ENCODE measurements at regions not wholly inside any gene's neighbourhood (a gene's known extent, or its start where the extent isn't known, plus 50 kb on each side); places are given as distances from the start of the nearest gene placed in this dataset.
A peak's percentile ranks its signal among the peaks of the same experiment; 100 is the strongest.

DNA sequence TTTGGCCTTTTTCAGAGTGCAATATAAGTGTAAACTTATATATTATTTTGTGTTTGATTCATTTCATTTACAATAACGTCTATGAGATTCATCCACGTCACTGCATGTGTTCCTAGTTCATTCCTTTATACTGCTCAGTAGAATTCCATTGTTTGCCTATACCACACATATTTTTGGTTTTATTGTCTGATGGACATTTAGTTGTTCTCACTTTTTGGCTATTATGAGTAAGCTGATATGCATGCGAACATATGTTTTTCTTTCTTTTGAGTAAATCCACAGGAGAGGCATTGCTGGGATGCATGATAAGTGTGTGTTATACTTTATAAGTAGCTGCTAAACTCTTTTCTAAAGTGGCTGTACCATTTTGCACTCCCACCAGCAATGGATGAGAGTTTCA, 314.8 kb upstream of the HS6ST1 start:
- H3K36me3 Mint-ChIP-seq (ENCODE audit: insufficient read depth) = no peaks in the 10 kb centered on the region
- H3K4me1 Mint-ChIP-seq (ENCODE audit: low read depth) = no peaks in the 10 kb centered on the region
- peaks cover 42% of the 10 kb centered on the region for H3K27me3 Mint-ChIP-seq
- H3K9me3 Mint-ChIP-seq (ENCODE audit: low read depth) = no peaks in the 10 kb centered on the region
- no peak for DNase-seq (ENCODE audit: low spot score, unreplicated experiment)
- TF ChIP-seq, protein P1, sequence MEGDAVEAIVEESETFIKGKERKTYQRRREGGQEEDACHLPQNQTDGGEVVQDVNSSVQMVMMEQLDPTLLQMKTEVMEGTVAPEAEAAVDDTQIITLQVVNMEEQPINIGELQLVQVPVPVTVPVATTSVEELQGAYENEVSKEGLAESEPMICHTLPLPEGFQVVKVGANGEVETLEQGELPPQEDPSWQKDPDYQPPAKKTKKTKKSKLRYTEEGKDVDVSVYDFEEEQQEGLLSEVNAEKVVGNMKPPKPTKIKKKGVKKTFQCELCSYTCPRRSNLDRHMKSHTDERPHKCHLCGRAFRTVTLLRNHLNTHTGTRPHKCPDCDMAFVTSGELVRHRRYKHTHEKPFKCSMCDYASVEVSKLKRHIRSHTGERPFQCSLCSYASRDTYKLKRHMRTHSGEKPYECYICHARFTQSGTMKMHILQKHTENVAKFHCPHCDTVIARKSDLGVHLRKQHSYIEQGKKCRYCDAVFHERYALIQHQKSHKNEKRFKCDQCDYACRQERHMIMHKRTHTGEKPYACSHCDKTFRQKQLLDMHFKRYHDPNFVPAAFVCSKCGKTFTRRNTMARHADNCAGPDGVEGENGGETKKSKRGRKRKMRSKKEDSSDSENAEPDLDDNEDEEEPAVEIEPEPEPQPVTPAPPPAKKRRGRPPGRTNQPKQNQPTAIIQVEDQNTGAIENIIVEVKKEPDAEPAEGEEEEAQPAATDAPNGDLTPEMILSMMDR (IDR thresholded peaks at IDR 0.05; ENCODE audit: unreplicated experiment) = no peak
- H3K4me3 Mint-ChIP-seq (ENCODE audit: low read depth) = no peak overlapping the region
- no peak overlapping the region for H3K27ac Mint-ChIP-seq

DNA sequence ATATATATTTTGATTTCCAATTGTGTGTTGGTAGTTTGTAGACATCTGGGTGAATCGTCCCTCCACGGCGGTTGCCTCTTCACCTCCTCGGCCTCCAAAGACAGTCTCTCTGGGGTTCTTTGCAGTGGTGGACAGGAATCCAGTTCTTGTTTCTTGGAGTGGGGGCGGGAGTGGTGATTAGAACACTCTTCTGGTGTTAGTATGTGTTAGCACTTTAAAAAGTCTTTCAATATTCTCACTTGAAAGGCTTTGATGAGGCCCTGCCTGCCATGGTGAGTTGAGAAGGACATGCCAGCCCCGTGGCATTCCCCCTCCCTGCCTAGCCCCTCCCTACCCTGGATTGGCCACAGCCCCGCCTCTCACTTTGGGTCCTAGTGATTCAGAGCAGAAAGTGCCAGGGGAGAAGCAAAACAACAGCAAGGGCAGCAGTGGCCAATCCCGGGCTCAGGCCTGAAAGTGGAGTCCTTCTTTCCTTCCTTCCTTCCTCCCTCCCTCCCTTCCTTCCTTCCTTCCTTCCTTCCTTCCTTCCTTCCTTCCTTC, 316.8 kb upstream of the HS6ST1 start:
- TF ChIP-seq, protein P1 (IDR thresholded peaks at IDR 0.05; ENCODE audit: unreplicated experiment) = no peak
- Mint-ChIP-seq H3K36me3 (ENCODE audit: insufficient read depth) (no peaks in the 10 kb centered on the region), H3K27me3 (peaks cover 37% of the 10 kb centered on the region), H3K4me3 (ENCODE audit: low read depth) (no peak overlapping the region), H3K9me3 (ENCODE audit: low read depth) (no peaks in the 10 kb centered on the region), H3K4me1 (ENCODE audit: low read depth) (peaks cover 1% of the 10 kb centered on the region), H3K27ac (no peak overlapping the region)
- peak; percentile 2 for DNase-seq (ENCODE audit: low spot score, unreplicated experiment)

DNA sequence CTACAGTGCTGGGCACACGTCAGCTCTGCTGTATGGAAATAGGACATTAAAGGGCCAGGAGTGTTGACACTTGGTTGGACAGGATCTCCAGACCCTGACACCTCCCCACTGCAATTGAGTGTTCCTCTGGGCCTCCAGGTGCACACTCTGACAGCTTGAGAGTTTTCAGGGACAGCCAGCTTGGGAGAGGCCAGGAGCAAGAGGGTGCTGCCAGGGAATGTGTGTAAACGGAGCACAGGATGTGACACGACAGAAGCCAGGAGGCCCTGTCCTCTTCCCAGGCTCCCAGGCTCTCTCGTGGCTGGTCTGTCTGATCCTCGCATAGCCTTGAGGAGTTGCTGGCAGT, 318.1 kb upstream of the HS6ST1 start:
- TF ChIP-seq, protein P1 (IDR thresholded peaks at IDR 0.05; ENCODE audit: unreplicated experiment) = no peak
- no peaks in the 10 kb centered on the region for H3K9me3 Mint-ChIP-seq (ENCODE audit: low read depth)
- no peaks in the 10 kb centered on the region for H3K36me3 Mint-ChIP-seq (ENCODE audit: insufficient read depth)
- no peak overlapping the region for H3K27ac Mint-ChIP-seq
- no peak overlapping the region for H3K4me3 Mint-ChIP-seq (ENCODE audit: low read depth)
- no peak for DNase-seq (ENCODE audit: low spot score, unreplicated experiment)
- H3K4me1 Mint-ChIP-seq (ENCODE audit: low read depth) = peaks cover 1% of the 10 kb centered on the region
- peaks cover 37% of the 10 kb centered on the region for H3K27me3 Mint-ChIP-seq

DNA sequence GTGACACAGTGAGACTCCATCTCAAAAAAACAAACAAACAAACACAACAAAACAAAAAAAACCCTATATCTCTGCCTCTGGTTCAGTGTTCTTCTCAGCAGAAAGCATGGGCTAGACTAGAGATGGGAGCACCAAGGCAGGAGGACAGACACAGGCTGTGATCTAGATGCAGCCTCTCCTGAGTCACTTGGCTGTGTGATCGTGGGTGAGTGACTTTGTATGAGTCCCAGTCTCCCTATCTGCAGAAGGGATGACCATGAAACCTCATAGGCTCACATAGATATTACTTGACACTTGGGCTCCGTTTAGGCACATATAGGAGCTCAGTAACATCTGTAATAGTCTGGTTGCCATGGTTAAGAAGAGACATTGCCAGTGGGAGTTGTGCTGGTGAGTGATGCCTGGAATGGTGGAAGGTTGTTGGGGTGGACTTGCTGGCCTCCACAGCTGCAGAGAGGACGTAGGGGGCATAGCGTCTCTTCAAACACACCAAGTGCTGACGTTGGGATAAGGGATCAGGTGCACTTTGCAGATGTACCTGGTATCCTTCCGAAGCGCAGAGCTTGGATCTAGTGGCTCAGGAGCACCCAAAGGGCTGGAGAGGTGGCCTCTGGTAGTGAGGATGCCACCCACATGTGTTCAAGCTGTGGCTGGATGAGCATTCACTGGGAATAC, 318.9 kb upstream of the HS6ST1 start:
- Mint-ChIP-seq H3K9me3 (ENCODE audit: low read depth) (no peaks in the 10 kb centered on the region), H3K27ac (no peak overlapping the region), H3K4me3 (ENCODE audit: low read depth) (no peak overlapping the region), H3K36me3 (ENCODE audit: insufficient read depth) (no peaks in the 10 kb centered on the region), H3K27me3 (peaks cover 36% of the 10 kb centered on the region), H3K4me1 (ENCODE audit: low read depth) (peaks cover 1% of the 10 kb centered on the region)
- DNase-seq (ENCODE audit: low spot score, unreplicated experiment) = peak; percentile 4
- TF ChIP-seq, protein P1 (IDR thresholded peaks at IDR 0.05; ENCODE audit: unreplicated experiment) = no peak

DNA sequence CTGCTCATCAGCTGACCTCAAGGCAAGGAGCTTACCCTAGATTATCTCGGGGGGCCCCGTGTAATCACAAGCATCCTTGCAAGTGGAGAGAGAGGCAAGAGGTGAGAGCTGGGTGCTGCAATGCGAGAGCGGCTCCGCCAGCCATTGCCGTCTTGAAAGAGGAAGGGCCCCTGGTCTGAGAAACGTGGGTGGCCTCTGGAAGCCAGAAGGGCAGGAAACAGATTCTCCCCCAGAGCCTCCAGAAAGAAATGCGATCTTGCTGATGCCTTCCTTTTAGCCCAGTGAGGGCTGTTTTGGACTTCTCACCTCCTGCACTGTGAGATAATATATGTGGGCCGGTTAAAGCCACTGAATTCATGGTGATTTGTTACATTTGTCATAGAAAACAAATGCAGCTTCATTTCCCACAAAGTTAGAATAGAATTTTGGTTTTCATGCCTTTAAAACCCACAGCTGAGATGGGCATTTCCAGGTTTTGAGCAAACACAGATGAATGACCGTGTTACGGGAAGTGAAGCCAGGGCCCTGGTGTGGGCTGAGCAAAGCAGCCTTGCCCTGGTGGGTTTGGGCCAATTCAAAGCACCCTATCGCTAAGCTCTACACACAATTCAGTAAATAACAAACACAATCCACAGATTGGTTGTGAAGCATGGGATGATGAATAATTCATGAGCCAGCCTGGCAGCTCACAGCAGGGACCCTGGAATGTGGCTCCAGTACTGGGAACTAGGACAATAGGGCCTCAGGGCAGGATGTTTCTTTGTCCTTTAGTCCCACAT, 319.9 kb upstream of the HS6ST1 start:
- peaks cover 1% of the 10 kb centered on the region for H3K4me1 Mint-ChIP-seq (ENCODE audit: low read depth)
- TF ChIP-seq, protein P1 (IDR thresholded peaks at IDR 0.05; ENCODE audit: unreplicated experiment) = no peak
- no peak overlapping the region for H3K27ac Mint-ChIP-seq
- no peaks in the 10 kb centered on the region for H3K36me3 Mint-ChIP-seq (ENCODE audit: insufficient read depth)
- no peaks in the 10 kb centered on the region for H3K9me3 Mint-ChIP-seq (ENCODE audit: low read depth)
- H3K27me3 Mint-ChIP-seq = peaks cover 46% of the 10 kb centered on the region
- DNase-seq (ENCODE audit: low spot score, unreplicated experiment) = peak; percentile 4
- no peak overlapping the region for H3K4me3 Mint-ChIP-seq (ENCODE audit: low read depth)
